H9 (cell line): ENCODE measurements at regions not wholly inside any gene's neighbourhood (a gene's known extent, or its start where the extent isn't known, plus 50 kb on each side); places are given as distances from the start of the nearest gene placed in this dataset.

Experiments
- DNase-seq: peaks from one replicate; pipeline ENCODE4 v3.0.0-alpha.2; 2017
- H2AFZ ChIP-seq: one replicate; pipeline ENCODE4 v1.6.1; 2013; ENCODE audit warnings: mild to moderate bottlenecking, low read length, control low read depth, moderate library complexity
- H2AK5ac ChIP-seq: 2 replicates; pipeline ENCODE4 v1.6.1; 2013; ENCODE audit warnings: low read length, control low read depth, mixed read lengths; ENCODE audit not compliant: insufficient read length
- H2BK120ac ChIP-seq: one replicate; pipeline ENCODE4 v1.6.1; 2013; ENCODE audit warnings: low read depth, mild to moderate bottlenecking, low read length, control low read depth, inconsistent platforms; ENCODE audit not compliant: poor library complexity, severe bottlenecking
- H2BK12ac ChIP-seq: 2 replicates; pipeline ENCODE4 v1.6.1; 2013; ENCODE audit warnings: low read length, control low read depth, mixed read lengths, low read depth; ENCODE audit not compliant: insufficient read length
- H2BK15ac ChIP-seq: 2 replicates; pipeline ENCODE4 v1.6.1; 2013; ENCODE audit warnings: low read depth, low read length, control low read depth
- H2BK20ac ChIP-seq: one replicate; pipeline ENCODE4 v1.6.1; 2013; ENCODE audit warnings: low read depth, mild to moderate bottlenecking, low read length, control low read depth, inconsistent platforms; ENCODE audit not compliant: poor library complexity, severe bottlenecking
- H2BK5ac ChIP-seq: 2 replicates; pipeline ENCODE4 v1.6.1; 2013; ENCODE audit warnings: low read length, control low read depth, mixed read lengths; ENCODE audit not compliant: insufficient read length
- H3K14ac ChIP-seq: 2 replicates; pipeline ENCODE4 v1.6.1; 2013; ENCODE audit warnings: low read length, control low read depth; ENCODE audit not compliant: insufficient read depth
- H3K18ac ChIP-seq: 2 replicates; pipeline ENCODE4 v1.6.1; 2013; ENCODE audit warnings: low read depth, mild to moderate bottlenecking, mixed read lengths, low read length, control low read depth; ENCODE audit not compliant: insufficient read length
- H3K23ac ChIP-seq: 2 replicates; pipeline ENCODE4 v1.6.1; 2013; ENCODE audit warnings: low read length, control low read depth, mixed read lengths, low read depth; ENCODE audit not compliant: insufficient read length
- H3K23me2 ChIP-seq: 2 replicates; pipeline ENCODE4 v1.6.1; 2013; ENCODE audit warnings: low read depth, mild to moderate bottlenecking, mixed read lengths, low read length, control low read depth; ENCODE audit not compliant: insufficient read length, poor library complexity, severe bottlenecking
- H3K27ac ChIP-seq: 2 replicates; pipeline ENCODE4 v1.5.1; 2013; ENCODE audit warnings: low read length, control low read depth, mixed read lengths, low read depth; ENCODE audit not compliant: insufficient read length
- H3K27me3 ChIP-seq: 2 replicates; pipeline ENCODE4 v1.6.1; 2013; ENCODE audit warnings: low read length, control low read depth, inconsistent platforms; ENCODE audit not compliant: insufficient read depth
- H3K4ac ChIP-seq: 2 replicates; pipeline ENCODE4 v1.6.1; 2013; ENCODE audit warnings: low read depth, mild to moderate bottlenecking, control low read depth, inconsistent platforms, low read length, moderate library complexity
- H3K4me1 ChIP-seq: 2 replicates; pipeline ENCODE4 v1.6.1; 2013; ENCODE audit warnings: low read length, control low read depth, inconsistent platforms; ENCODE audit not compliant: insufficient read depth
- H3K4me2 ChIP-seq: 2 replicates; pipeline ENCODE4 v1.6.1; 2013; ENCODE audit warnings: low read length, control low read depth, mixed read lengths; ENCODE audit not compliant: insufficient read length, insufficient read depth
- H3K56ac ChIP-seq: 2 replicates; pipeline ENCODE4 v1.6.1; 2013; ENCODE audit warnings: low read depth, mild to moderate bottlenecking, mixed read lengths, low read length, control low read depth; ENCODE audit not compliant: insufficient read length
- H3K79me1 ChIP-seq: 2 replicates; pipeline ENCODE4 v1.6.1; 2013; ENCODE audit warnings: low read depth, mild to moderate bottlenecking, moderate library complexity, low read length, control low read depth, inconsistent platforms; ENCODE audit not compliant: insufficient read depth, poor library complexity, severe bottlenecking
- H3K79me2 ChIP-seq: 2 replicates; pipeline ENCODE4 v1.6.1; 2013; ENCODE audit warnings: low read length, control low read depth, inconsistent platforms; ENCODE audit not compliant: insufficient read depth
- H3K9ac ChIP-seq: 2 replicates; pipeline ENCODE4 v1.6.1; 2013; ENCODE audit warnings: low read length, control low read depth, mixed read lengths; ENCODE audit not compliant: insufficient read length; ENCODE audit errors: extremely low read depth
- H3K9me3 ChIP-seq: one replicate; pipeline ENCODE4 v1.6.1; 2013; ENCODE audit warnings: low read depth, low read length, inconsistent platforms; ENCODE audit not compliant: control insufficient read depth
- H3T11ph ChIP-seq: one replicate; pipeline ENCODE4 v1.6.1; 2013; ENCODE audit warnings: mild to moderate bottlenecking, low read length, control low read depth, inconsistent platforms
- H4K20me1 ChIP-seq: one replicate; pipeline ENCODE4 v1.6.1; 2013; ENCODE audit not compliant: control insufficient read depth, insufficient read length, insufficient read depth
- H4K5ac ChIP-seq: 2 replicates; pipeline ENCODE4 v1.6.1; 2013; ENCODE audit warnings: low read depth, mild to moderate bottlenecking, mixed read lengths, low read length, control low read depth; ENCODE audit not compliant: insufficient read length
- H4K8ac ChIP-seq: replicated peaks from 2 replicates; pipeline ENCODE4 v1.6.1; 2013; ENCODE audit warnings: low read length, control low read depth, mixed read lengths, low read depth; ENCODE audit not compliant: insufficient read length
- H4K91ac ChIP-seq: 2 replicates; pipeline ENCODE4 v1.6.1; 2013; ENCODE audit warnings: low read depth, mild to moderate bottlenecking, moderate library complexity, mixed read lengths, low read length, control low read depth; ENCODE audit not compliant: insufficient read length
- H3K27ac Mint-ChIP-seq, 3 experiments: 2 replicates in 2 of 3; 3 replicates in 1 of 3; pipeline ENCODE4 v1.8.0; 2020 to 2021; ENCODE audit warnings: mixed read lengths in 3 of 3, mild to moderate bottlenecking in 1 of 3, moderate library complexity in 1 of 3
- H3K27me3 Mint-ChIP-seq: 2 replicates; pipeline ENCODE4 v1.8.0; 2021; ENCODE audit warnings: low read depth, mild to moderate bottlenecking, moderate library complexity, mixed read lengths
- H3K36me3 Mint-ChIP-seq, 3 experiments: 2 replicates in 2 of 3; 3 replicates in 1 of 3; pipeline ENCODE4 v1.8.0; 2020 to 2021; ENCODE audit warnings: low read depth in 3 of 3, mixed read lengths in 3 of 3; ENCODE audit not compliant: insufficient read depth in 1 of 3
- H3K4me1 Mint-ChIP-seq, 2 experiments: 2 replicates each; pipeline ENCODE4 v1.8.0; 2020; ENCODE audit warnings: mixed read lengths in 2 of 2
- H3K4me3 Mint-ChIP-seq, 2 experiments: 2 replicates in 1 of 2; 3 replicates in 1 of 2; pipeline ENCODE4 v1.8.0; 2020 to 2021; ENCODE audit warnings: mild to moderate bottlenecking in 2 of 2, mixed read lengths in 2 of 2, moderate library complexity in 1 of 2
- H3K9me3 Mint-ChIP-seq, 2 experiments: 2 replicates in 1 of 2; 3 replicates in 1 of 2; pipeline ENCODE4 v1.8.0; 2020; ENCODE audit warnings: mild to moderate bottlenecking in 2 of 2, mixed read lengths in 2 of 2, moderate library complexity in 1 of 2
- CTCF ChIP-seq: fragments of 200-600 bp; sonication (generic); conservative IDR thresholded peaks from 3 replicates; pipeline ENCODE4 v1.8.0; 2021; ENCODE audit warnings: antibody characterized with exemption, mild to moderate bottlenecking
- WGBS: extraction: QIAGEN DNeasy Blood & Tissue Kit; methylation state at CpG from one replicate; pipeline ENCODE4 v1.1.7; 2013; ENCODE audit warnings: missing lambda C conversion rate, low lambda C conversion rate, mixed read lengths; ENCODE audit not compliant: insufficient read length; ENCODE audit errors: extremely low coverage; 5-methylcytosine and 5-hydroxymethylcytosine counted together

GRCh38 chr3:182693723-182694122 is 99.6 kb upstream of the ATP11B start:
- Histone ChIP-seq H2BK5ac (no peak overlapping the region), H4K5ac (no peak overlapping the region), H2BK12ac (no peak overlapping the region)

More at GRCh38 chr3:182693723-182694122, 99.6 kb upstream of the ATP11B start:
- H2BK20ac ChIP-seq: no peak overlapping the region
- no peak overlapping the region for H2BK120ac ChIP-seq
- Mint-ChIP-seq H3K27ac (no peak overlapping the region), H3K27me3 (no peaks in the 10 kb centered on the region), H3K4me1 (no peaks in the 10 kb centered on the region), H3K4me3 (no peak overlapping the region), H3K36me3 (no peaks in the 10 kb centered on the region), H3K9me3 (no peaks in the 10 kb centered on the region)
- no peak overlapping the region for H3K4ac ChIP-seq
- no peak overlapping the region for H3K9ac ChIP-seq
- no peak overlapping the region for H3K4me2 ChIP-seq
- no peaks in the 10 kb centered on the region for H3K4me1 ChIP-seq
- H4K20me1 ChIP-seq: no peaks in the 10 kb centered on the region
- H4K8ac ChIP-seq: no peak overlapping the region
- no peaks in the 10 kb centered on the region for H3K27me3 ChIP-seq
- no peak overlapping the region for H2BK15ac ChIP-seq
- no peak overlapping the region for H3K18ac ChIP-seq
- no peaks in the 10 kb centered on the region for H3K9me3 ChIP-seq
- no peaks in the 10 kb centered on the region for H3K23me2 ChIP-seq
- H2AK5ac ChIP-seq: no peak overlapping the region
- WGBS: no CpG with 5 or more reads among the region's 3 CpGs
- H3K27ac ChIP-seq: no peak overlapping the region
- H4K91ac ChIP-seq: no peak overlapping the region
- no peaks in the 10 kb centered on the region for H3K79me2 ChIP-seq
- H3K23ac ChIP-seq: no peak overlapping the region
- H3K56ac ChIP-seq: no peak overlapping the region
- no peak overlapping the region for H3T11ph ChIP-seq
- H3K14ac ChIP-seq: no peak overlapping the region
- DNase-seq: no peak
- TF ChIP-seq CTCF: no peak
- no peak overlapping the region for H2AFZ ChIP-seq
- no peaks in the 10 kb centered on the region for H3K79me1 ChIP-seq
